ENCODE measurements at regions not wholly inside any gene's neighbourhood (a gene's known extent, or its start where the extent isn't known, plus 50 kb on each side); places are given as distances from the start of the nearest gene placed in this dataset.

DNA sequence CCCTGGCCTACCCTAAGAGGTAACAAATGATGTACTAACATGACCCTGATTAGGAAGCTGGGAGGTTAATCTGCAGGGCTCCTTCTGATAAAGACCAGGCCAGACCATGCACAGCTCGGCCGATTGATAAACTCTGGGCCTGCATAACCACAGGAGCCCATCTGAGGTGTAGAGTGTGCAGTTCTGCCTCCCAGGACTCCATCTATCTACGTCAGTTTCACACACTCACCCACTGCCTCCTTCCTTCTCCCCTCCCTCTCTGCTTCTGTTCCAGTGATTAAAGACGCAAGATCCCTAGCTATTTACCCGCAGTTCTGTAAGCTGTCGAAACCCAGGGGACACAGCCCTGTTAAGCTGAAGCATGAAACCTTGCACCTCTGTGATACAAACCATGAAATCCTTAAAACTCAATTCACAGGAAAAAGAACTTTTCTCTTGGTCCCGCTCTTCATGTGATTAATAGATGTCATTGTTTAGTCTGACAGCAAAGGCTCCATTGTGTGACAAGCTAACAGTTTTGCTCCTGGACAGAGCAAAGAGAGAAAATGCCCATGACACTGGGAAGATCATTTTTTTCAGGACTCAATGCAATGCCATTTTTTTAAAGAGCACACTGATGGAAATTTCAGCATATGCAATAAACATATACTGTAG lies 470.6 kb downstream of the MAFB start:
- no peak overlapping the region for H3K4me2 ChIP-seq (ENCODE audit: low read depth, low read length, poor library complexity, severe bottlenecking)

DNA sequence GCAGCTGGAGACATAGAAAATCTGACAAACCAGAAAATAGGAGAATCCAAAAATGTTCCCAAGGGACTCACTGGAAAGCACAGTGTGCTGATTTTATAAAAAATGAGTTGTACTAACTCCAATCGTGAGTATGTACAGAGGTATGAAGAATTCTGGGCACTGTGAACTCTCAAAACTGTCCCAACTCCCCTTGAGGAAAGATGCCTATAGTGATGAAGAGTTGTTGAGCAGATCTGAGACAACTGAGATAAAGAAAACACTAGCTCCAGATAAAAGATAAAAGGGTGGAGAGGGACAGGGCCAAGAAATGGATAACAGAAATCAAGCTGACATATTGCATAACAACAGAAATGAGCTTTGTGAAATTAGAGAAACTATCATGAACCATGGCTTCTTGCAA lies 481.4 kb downstream of the MAFB start:
- no peaks in the 10 kb centered on the region for H3K9me2 ChIP-seq (replicated peaks; ENCODE audit: insufficient read depth, low read length)
- no peaks in the 10 kb centered on the region for H3K79me2 ChIP-seq (ENCODE audit: insufficient read depth, low read length)
- no peaks in the 10 kb centered on the region for H4K20me1 ChIP-seq (ENCODE audit: low read depth, low read length)
- no peak overlapping the region for H3K9ac ChIP-seq (ENCODE audit: low read length)
- H3K9me3 ChIP-seq (ENCODE audit: insufficient read depth, low read length), result no peaks in the 10 kb centered on the region
- no peak for TF ChIP-seq CTCF (IDR thresholded peaks at IDR 0.05; ENCODE audit: insufficient read depth, low read length, poor library complexity, severe bottlenecking)
- TF ChIP-seq EZH2phosphoT487 (conservative IDR thresholded peaks at IDR 0.05; ENCODE audit: low read length), result no peak
- H3K4me2 ChIP-seq (ENCODE audit: low read depth, low read length, poor library complexity, severe bottlenecking), result no peak overlapping the region
- H3F3A ChIP-seq (ENCODE audit: insufficient read depth), result no peaks in the 10 kb centered on the region
- no peak overlapping the region for H2AFZ ChIP-seq (ENCODE audit: low read depth, low read length, severe bottlenecking)
- H3K27ac ChIP-seq (ENCODE audit: low read depth, low read length), result no peak overlapping the region
- H3K27me3 ChIP-seq (ENCODE audit: low read length), result no peaks in the 10 kb centered on the region
- no peak overlapping the region for H3K4me3 ChIP-seq (ENCODE audit: insufficient read depth, low read length, poor library complexity, severe bottlenecking)
- H3K36me3 ChIP-seq (ENCODE audit: low read length), result no peaks in the 10 kb centered on the region

More for the DNA sequence above, 470.6 kb downstream of the MAFB start:
- Histone ChIP-seq H3K27ac (ENCODE audit: low read depth, low read length) (no peak overlapping the region), H4K20me1 (ENCODE audit: low read depth, low read length) (no peaks in the 10 kb centered on the region), H3K27me3 (ENCODE audit: low read length) (no peaks in the 10 kb centered on the region; the same call in 1 of the 2 replicates), H3K36me3 (ENCODE audit: low read length) (no peaks in the 10 kb centered on the region), H3K4me3 (ENCODE audit: insufficient read depth, low read length, poor library complexity, severe bottlenecking) (no peak overlapping the region), H2AFZ (ENCODE audit: low read depth, low read length, severe bottlenecking) (no peak overlapping the region), H3K9me3 (ENCODE audit: insufficient read depth, low read length) (no peaks in the 10 kb centered on the region), H3K79me2 (ENCODE audit: insufficient read depth, low read length) (no peaks in the 10 kb centered on the region), H3K9me2 (replicated peaks; ENCODE audit: insufficient read depth, low read length) (no peaks in the 10 kb centered on the region), H3F3A (ENCODE audit: insufficient read depth) (no peaks in the 10 kb centered on the region), H3K9ac (ENCODE audit: low read length) (no peak overlapping the region)
- TF ChIP-seq EZH2phosphoT487 (conservative IDR thresholded peaks at IDR 0.05; ENCODE audit: low read length) (no peak), CTCF (IDR thresholded peaks at IDR 0.05; ENCODE audit: insufficient read depth, low read length, poor library complexity, severe bottlenecking) (no peak)

- Histone ChIP-seq H3K4me3 (ENCODE audit: insufficient read depth, low read length, poor library complexity, severe bottlenecking) (no peak overlapping the region), H3F3A (ENCODE audit: insufficient read depth) (no peaks in the 10 kb centered on the region), H3K9me3 (ENCODE audit: insufficient read depth, low read length) (no peaks in the 10 kb centered on the region), H4K20me1 (ENCODE audit: low read depth, low read length) (no peaks in the 10 kb centered on the region), H3K79me2 (ENCODE audit: insufficient read depth, low read length) (no peaks in the 10 kb centered on the region), H2AFZ (ENCODE audit: low read depth, low read length, severe bottlenecking) (no peak overlapping the region), H3K27me3 (ENCODE audit: low read length) (no peaks in the 10 kb centered on the region), H3K9ac (ENCODE audit: low read length) (no peak overlapping the region), H3K4me2 (ENCODE audit: low read depth, low read length, poor library complexity, severe bottlenecking) (no peak overlapping the region), H3K36me3 (ENCODE audit: low read length) (no peaks in the 10 kb centered on the region), H3K27ac (ENCODE audit: low read depth, low read length) (no peak overlapping the region), H3K9me2 (replicated peaks; ENCODE audit: insufficient read depth, low read length) (no peaks in the 10 kb centered on the region)
- TF ChIP-seq EZH2phosphoT487 (conservative IDR thresholded peaks at IDR 0.05; ENCODE audit: low read length), result no peak
- TF ChIP-seq CTCF (IDR thresholded peaks at IDR 0.05; ENCODE audit: insufficient read depth, low read length, poor library complexity, severe bottlenecking), result no peak
Measured at GRCh38 chr20:40205971-40206370, 483.1 kb downstream of the MAFB start.

Data from SU-DHL-6 (cell line).